Muscle of arm (tissue), 1 donor: ENCODE measurements at regions not wholly inside any gene's neighbourhood (a gene's known extent, or its start where the extent isn't known, plus 50 kb on each side); places are given as distances from the start of the nearest gene placed in this dataset.
"Not testable (repeated sequence)": the region's sequence is repeated elsewhere in the genome, so short reads cannot be mapped to it uniquely, and the experiment has no call there.

ENCODE experiments used
- DNase-seq: peaks from one replicate; pipeline ENCODE4 v3.0.0-alpha.2; 2013

DNA sequence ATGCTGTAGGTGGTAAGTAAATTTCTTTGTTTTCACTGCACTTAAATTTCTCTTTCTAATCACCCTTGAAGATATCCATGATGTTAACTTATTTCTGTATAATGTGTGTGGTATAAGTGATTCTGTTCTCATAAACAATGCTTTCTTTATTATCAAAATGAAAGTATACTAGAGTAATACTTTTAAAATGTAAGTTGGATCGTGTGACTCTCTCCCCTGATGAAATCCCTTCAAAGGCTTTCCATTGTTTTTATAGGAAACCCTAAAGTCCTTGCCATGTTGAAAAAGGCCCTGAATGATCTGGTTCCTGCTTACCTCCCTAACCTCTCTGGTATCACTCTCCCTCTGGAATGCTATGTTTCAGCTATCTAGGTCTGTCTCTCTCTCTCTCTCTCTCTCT, 191.1 kb upstream of the LHX8 start:
- DNase-seq: no peak

DNA sequence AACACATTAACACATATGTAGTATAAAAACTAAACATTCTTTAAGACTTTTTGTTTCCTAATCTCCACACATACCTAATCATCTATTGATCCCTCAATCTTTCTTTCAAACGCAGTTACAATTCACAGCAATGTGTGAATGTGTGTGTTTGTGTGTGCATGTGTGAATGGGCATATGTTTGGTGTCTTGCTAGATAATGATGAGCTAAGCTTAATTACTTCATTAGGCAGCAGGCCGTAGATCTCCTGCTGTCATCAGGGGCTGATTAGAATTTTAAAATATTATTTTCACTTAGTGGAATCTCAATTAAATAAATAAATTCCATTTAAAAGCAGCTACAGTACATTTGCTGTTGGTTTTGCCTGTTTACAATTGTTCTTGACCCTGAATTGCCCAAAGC, 187.8 kb upstream of the LHX8 start:
- no peak for DNase-seq

DNA sequence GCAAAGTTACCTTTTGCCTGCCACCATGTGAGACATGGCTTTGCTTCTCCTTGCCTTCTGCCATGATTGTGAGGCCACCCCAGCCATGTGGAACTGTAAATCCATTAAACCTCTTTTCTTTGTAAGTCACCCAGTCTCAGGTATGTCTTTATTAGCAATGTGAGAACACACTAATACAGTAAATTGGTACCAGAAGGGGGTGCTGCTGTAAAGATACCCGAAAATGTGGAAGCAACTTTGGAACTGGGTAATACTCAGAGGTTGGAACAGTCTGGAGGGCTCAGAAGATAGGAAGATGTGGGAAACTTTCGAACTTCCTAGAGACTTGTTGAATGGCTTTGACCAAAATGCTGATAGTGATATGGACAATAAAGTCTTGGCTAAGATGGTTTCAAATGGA, 184.8 kb upstream of the LHX8 start:
- not testable (repeated sequence) for DNase-seq

DNA sequence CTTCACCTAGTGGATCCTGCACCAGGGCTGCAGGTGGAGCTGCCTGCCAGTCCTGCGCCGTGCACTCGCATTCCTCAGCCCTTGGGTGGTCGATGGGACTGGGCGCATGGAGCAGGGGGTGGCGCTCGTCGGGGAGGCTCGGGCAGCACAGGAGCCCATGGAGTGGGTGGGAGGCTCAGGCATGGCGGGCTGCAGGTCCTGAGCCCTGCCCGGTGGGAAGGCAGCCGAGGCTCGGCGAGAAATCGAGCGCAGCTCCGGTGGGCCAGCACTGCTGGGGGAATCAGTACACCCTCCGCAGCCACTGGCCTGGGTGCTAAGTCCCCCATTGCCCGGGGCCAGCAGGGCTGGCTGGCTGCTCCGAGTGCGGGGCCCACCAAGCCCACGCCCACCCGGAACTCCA, 182.2 kb upstream of the LHX8 start:
- not testable (repeated sequence) for DNase-seq

DNA sequence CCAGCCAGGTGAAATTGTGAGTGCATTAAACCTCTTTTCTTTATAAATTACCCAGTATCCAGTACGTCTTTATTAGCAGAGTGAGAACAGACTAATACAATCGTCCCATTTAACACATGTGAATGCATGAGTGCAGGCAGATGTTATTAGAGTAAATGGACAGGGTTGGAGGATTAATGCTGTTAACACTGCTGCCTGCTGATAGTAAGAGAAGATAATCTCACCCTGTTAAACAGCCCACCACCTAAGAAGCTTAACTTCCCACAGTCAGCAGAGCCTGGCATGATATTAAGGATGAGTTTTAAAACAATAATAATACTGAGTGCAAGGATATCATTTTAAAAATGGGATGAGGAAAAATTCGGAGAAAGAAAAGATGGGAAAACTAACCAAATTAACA, 181.4 kb upstream of the LHX8 start:
- DNase-seq: no peak

DNA sequence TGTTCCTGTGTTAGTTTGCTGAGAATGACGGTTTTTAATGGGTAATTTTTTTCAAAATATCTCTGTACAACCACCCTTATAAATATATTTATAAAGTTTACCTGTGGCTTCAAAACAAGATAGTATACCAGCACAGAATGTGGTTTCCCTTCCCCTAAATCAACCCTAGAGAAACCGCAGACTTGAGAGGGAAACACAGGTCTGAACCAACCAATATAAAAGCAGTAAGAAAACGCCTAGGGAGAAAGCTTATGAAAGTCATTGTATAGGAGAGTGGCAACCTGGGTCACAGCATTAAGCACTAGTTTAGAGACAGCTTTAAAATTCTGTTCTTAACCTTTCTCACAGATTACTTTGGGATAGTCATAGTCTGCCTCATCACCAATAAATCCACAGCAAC, 180.6 kb upstream of the LHX8 start:
- no peak for DNase-seq

DNA sequence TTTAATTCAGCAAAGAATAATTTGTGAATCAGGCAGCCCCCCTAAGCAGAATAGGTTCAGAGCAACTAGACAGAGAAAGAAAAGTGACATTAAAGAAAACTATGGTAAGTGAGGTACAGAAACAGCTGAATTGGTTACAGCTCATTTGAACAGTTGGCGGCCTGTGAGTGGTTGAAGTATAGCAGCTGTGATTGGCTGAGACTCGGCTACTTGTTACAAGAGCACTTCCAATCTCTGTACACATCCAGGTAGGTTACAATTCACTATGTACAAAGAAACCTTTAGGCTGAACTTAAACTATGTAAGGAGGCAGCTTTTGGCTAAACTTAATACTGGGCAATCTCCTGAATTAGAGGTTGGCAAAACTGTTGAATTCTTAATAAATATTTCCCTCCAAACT, 171.1 kb upstream of the LHX8 start:
- DNase-seq: no peak

DNA sequence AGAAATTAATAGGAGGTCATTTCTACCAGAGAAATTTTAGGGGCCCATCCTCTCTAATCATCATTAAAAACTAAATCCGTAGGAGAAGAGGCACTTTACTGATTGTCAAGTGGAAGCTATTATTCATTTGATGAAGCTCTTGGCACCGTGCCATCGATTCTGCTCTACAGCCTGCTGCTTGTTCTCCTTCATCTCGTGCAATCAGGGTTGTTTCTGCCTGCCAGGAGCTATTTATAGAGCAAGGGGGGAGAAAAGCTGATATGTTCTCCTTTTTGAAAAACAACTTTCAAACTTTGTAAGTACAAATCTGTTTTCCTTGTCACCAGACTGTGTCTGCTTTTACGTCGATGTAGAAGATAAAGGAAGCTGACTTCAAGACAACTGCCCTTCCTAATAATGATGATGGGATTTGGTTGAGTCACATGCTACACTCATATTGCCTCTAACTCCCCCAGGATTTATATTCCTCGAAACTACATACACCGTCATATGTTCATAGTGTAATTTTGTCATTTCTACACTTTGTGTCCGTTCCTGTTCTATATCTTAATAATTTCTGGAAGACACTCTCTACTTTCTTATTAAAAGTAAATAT, 169.6 kb upstream of the LHX8 start:
- DNase-seq: peak; percentile 12

DNA sequence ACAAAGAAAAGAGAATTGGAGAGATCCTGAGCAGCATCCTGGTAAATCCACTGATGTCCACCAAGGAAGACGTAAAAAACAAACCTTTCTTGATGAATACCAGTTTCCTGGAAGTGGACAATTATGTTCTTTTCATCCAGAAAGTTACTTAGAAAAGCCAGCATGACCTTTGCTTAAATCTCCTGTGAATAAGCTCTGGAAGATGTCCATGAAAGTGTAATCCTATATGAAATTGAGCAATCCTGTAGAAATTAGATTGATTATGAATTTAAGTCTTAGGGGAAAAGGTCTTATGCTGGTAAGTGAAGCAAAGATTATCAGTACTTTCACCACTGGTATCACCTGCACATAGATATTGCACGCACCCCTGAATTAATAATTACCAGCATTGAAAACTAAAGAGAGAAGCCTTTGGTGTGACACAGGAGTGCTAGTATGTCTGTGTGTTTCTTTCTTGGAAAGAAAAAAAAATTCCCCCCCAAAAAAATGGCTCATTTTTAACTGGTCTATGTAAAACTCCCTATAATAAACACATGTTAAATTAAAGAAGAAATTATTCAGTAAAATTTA, 164.5 kb upstream of the LHX8 start:
- no peak for DNase-seq

DNA sequence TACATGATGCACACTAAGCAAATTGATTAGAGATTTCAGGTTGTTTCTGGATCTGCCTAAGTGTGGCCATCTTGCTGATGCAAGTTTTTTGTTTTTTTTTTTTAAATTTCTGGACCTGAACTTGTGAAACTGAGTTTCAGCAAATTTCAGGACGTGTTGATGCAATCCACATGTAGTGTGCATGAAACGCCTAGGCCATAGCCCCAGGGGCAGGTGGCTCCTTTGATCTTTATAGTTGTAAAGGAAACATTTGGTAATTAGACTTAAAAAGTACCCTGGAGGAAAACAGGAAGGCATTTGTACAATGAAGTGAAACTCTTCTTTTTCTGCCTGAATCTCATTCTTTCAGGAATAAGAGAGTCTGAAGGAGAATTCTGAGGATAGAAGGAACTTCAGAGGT, 162.2 kb upstream of the LHX8 start:
- DNase-seq: no peak

DNA sequence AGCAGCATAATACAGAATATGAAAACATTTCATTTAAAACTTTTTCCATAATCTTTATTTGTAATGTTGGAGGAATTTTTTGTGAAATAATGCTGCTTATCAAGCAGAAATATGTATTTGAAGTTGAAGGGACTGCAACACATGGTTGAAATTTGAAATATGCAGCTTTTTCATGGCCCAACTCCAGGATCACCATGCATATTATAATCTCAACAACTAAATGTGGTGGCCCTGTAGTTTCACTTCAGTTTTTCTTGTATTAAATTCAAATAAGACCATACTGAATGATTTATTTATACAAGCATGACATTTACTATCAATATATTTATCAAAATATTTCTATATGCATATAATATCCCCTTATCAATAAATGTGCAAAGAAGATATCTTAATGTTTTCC, 157.7 kb upstream of the LHX8 start:
- DNase-seq: no peak

DNA sequence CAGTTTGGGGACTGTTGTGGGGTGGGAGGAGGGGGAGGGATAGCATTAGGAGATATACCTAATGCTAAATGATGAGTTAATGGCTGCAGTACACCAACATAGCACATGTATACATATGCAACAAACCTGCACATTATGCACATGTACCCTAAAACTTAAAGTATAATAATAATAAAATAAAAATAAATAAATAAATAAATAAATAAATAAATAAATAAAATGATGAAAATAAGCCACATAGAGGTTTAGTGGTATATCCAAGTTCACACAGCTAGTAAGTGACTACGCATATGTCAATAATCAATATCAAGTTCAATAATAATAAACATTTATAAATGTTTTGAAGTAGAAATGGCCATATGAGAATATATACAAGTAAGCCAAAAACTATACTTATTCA, 141.7 kb upstream of the LHX8 start:
- not testable (repeated sequence) for DNase-seq

DNA sequence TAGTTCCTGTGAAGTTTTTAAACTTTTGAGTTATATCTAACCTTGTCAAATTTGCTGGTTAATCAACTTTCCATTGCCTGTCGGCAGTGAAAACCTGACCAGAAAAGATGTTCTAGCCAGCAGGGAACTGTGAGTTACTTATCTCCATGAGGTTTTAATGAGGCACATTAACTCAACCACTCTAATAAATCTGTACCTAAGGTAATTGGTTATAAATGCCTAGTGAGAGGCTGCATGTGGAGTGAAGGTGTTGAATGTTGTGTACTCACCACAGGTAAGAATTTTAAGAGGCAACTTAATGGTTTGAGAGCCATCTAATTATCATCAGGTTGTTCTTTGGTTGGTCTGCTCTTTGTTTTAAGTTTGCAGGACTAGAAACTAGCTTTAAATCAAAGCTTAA, 138.4 kb upstream of the LHX8 start:
- DNase-seq: no peak

DNA sequence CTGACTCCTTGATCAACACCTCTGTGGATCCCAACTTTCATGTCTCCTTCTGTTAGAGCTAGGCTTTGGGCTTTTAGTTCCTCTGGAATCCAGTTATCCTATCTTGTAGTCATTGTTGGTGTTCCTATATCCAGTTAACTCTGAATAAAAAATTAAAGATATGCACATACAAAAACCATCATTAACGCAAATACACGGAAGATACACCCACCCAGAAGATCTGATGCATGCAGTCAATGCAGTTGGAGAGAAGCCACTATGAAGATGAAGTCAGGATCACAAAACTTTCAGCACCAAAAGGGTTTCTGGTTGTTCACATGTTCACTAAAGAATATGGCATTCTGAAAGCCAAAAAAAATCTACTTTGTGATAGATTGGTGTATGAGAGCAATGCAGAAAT, 123.6 kb upstream of the LHX8 start:
- no peak for DNase-seq

DNA sequence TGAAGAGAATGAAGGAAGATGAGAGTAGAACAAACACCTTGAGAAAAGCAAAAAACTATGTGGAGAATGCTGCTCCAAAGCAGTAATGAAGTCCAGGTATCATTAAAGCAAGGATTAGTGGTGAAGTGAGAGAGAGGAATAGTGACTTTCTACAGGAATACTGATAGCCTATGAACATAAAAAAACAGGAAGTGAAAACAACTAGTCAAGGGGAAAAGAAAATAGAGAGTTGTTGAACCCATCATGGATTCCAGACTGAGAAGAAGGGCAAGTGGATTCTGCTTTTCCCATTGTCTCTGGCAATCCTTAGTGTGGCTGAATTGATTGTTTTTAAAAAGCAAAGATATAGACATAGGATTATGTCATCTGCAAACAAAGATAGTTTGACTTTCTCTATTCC, 119.9 kb upstream of the LHX8 start:
- no peak for DNase-seq

DNA sequence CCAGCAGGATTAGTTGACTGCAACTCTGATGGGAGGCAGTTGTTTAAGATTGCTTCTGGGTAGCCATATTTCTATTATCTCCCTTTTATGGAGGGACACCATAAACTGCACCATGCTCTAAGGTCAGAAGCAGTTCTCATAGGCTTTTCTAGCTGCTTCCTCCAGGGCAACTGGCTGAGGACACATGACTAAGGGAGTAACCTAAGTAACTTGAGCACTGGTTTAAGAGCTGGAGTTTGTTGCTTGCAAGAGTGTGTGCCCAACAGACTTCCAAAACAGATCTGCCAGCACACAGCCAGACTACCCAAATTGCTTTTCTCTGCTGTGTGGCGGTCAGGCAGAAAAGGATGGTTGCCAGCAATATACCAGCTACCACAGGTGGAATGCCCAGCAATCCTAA, 111.2 kb upstream of the LHX8 start:
- no peak for DNase-seq

DNA sequence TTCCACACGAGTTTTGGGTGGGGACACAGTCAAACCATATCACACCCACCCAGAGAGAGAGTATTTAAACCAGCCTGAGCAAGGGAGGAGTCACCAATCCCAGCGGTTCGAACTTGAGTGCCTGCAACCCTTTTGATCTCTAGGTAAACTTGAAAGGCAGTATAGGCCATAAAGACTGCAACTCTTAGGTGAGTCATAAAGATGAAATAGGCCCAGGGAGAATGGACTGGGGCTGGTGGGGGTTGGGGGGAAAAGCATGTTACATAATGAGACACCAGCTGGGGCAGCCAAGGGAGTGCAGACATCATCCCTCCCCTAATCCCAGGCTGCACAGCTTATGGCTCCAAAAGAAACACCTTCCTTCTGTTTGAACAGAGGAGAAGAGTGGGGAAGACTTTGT, 99.8 kb upstream of the LHX8 start:
- no peak for DNase-seq

DNA sequence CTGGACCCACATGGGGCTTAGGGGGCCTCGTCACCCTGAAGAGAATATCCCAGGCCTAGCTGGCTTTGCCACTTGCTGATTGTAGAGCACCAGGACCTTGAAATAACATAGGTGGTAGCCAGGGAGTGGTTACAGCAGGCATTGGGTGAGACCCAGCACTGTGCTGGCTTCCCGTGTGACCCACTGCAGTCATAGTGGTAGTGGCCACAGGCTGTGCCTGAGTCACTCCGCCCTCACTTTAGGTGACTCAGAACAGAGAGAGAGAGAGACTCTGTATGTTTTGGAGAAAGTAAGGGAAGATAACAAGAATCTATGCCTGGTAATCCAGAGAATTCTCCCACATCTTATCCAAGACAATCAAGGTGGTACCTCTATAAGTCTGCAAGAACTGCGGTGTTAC, 98.7 kb upstream of the LHX8 start:
- no peak for DNase-seq

DNA sequence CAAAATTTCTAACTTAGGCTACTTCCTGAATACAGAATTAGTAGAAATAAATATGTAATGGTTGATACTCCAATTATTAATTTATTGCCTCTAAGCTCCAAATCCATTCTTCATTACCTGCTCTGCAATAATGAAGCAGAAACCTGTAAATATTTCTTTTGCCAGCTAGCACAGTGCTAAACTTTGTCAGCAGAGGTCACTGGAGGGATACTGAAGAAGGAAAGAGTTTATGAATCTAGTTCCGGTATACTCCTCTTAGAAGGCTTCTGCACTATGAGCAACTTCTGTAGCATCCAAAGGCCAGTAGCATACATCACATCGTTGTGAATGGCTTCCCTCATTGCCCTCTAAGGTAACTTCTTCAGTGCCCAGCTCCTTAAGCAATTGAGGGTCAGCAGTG, 81.0 kb upstream of the LHX8 start:
- DNase-seq: peak; percentile 0

DNA sequence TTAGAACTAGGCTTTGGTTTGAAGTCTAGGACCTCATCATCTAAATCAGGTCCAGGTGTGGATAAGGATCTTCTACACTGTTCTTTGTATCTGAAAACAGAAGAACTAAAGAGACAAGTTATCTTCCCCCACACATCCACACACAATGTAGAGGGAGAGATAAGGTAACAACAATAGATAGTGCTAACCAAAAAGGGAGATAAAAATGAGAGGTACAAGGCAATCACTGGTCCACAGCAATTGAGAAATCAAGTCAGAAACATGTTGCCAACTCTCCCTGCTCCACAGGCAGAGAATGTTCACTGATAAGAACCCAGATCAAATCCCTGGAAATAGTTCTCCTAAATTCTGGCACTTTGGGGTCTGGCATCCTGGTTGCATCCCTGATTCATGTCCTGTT, 75.8 kb upstream of the LHX8 start:
- DNase-seq: no peak

DNA sequence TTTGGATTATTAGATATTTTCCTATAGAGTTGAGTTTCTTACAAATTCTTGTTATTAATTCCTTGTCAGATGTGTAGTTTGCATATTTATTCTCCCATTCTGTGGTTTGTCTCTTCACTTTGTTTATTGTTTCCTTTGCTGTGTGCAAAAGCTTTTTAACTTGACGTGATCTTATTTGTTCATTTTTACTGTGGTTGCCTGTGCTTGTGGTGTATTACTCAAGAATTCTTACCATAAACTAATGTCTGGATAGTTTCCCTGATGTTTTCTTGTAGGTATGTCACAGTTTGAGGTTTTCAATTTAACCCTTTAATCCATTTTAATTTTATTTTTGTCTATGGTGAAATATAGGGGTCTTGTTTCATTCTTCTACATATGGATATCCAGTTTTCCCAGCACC, 72.1 kb upstream of the LHX8 start:
- DNase-seq: no peak

DNA sequence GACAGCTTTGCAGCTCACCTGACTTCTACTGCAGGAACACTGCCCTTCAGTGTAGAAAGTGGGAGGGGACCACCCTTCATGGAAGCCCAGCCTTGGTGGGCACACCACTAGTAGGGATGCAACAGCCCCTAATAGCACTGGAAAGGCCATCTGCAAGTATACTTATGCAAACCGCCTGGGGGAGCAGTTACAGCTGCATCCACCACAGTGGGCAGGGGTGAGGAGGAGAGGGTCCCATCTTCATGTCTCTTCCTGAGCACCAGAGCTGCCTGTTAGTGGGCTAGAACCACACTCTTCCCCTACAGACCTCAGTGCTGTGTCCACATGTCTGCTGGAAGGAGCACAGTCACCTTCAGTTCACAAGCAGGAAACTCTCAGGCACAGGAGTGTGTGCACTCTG, 66.2 kb upstream of the LHX8 start:
- DNase-seq: no peak

DNA sequence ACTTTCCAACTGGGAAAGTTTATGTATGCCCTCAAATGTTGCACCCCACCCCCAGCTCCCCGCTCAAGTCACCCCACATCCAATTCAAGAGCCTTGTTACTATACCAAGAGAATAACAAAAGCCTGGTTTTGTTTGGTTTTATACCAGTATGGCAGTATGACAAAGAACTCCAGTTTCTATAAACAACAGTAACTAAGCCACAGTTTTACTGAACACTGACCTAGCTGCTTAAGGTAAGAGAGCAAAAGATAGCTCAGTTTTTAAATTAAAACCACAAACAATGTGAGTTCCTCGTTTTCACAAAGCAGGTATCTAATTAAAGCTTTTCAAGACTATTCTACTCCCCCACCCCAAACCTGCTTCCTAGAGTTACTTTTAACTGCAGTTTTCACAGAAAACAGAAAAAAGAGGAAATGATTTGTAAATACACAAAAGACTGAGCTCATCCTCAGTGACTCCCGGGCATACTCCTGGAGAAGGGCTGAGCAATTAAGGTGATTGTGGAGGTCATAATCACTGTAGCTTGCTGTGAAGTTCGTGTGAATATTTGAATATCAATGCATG, 59.3 kb upstream of the LHX8 start:
- no peak for DNase-seq
